HG02763 (cell line): ENCODE measurements at regions not wholly inside any gene's neighbourhood (a gene's known extent, or its start where the extent isn't known, plus 50 kb on each side); places are given as distances from the start of the nearest gene placed in this dataset.
"Not testable (repeated sequence)": the region's sequence is repeated elsewhere in the genome, so short reads cannot be mapped to it uniquely, and the experiment has no call there.

ENCODE experiments used
- ATAC-seq: cut with Tn5 transposase; IDR thresholded peaks from one replicate; pipeline ENCODE4 v1.9.1; 2021; ENCODE audit warnings: mild to moderate bottlenecking, moderate library complexity; ENCODE audit not compliant: unreplicated experiment

GRCh38 chr3:177795216-177795615, 597.9 kb upstream of the TBL1XR1 start:
- ATAC-seq, result no peak

GRCh38 chr3:177795859-177796258, 598.6 kb upstream of the TBL1XR1 start:
- ATAC-seq, result no peak

- ATAC-seq, result not testable (repeated sequence)
These were observed 602.9 kb upstream of the TBL1XR1 start for GRCh38 chr3:177800147-177800546.

- no peak for ATAC-seq
These were observed 603.3 kb upstream of the TBL1XR1 start for GRCh38 chr3:177800561-177800960.

- no peak for ATAC-seq
These were observed 605.0 kb upstream of the TBL1XR1 start for GRCh38 chr3:177802151-177802900.

- no peak for ATAC-seq
These were observed 606.2 kb upstream of the TBL1XR1 start for GRCh38 chr3:177803500-177803899.

GRCh38 chr3:177804032-177804431, 606.8 kb upstream of the TBL1XR1 start:
- ATAC-seq, result no peak

GRCh38 chr3:177804646-177805045, 607.4 kb upstream of the TBL1XR1 start:
- ATAC-seq, result no peak

GRCh38 chr3:177807150-177807875, 610.0 kb upstream of the TBL1XR1 start:
- no peak for ATAC-seq

GRCh38 chr3:177808928-177809478, 611.7 kb upstream of the TBL1XR1 start:
- not testable (repeated sequence) for ATAC-seq

GRCh38 chr3:177810162-177810623, 612.9 kb upstream of the TBL1XR1 start:
- no peak for ATAC-seq

- no peak for ATAC-seq
These were observed 613.8 kb upstream of the TBL1XR1 start for GRCh38 chr3:177811112-177811511.

GRCh38 chr3:177811835-177812234, 614.6 kb upstream of the TBL1XR1 start:
- ATAC-seq, result no peak

- no peak for ATAC-seq
These were observed 615.2 kb upstream of the TBL1XR1 start for GRCh38 chr3:177812492-177812891.

GRCh38 chr3:177813322-177813721, 616.0 kb upstream of the TBL1XR1 start:
- no peak for ATAC-seq

- no peak for ATAC-seq
These were observed 619.5 kb upstream of the TBL1XR1 start for GRCh38 chr3:177816667-177817208.

- no peak for ATAC-seq
These were observed 620.5 kb upstream of the TBL1XR1 start for GRCh38 chr3:177817751-177818150.

GRCh38 chr3:177818712-177819240, 621.5 kb upstream of the TBL1XR1 start:
- no peak for ATAC-seq

GRCh38 chr3:177820683-177821316, 623.5 kb upstream of the TBL1XR1 start:
- ATAC-seq, result peak; percentile 76

- ATAC-seq, result no peak
These were observed 625.4 kb upstream of the TBL1XR1 start for GRCh38 chr3:177822681-177823096.

GRCh38 chr3:177823701-177824189, 626.5 kb upstream of the TBL1XR1 start:
- no peak for ATAC-seq
